Trophoblast cell (in vitro differentiated cells and primary cell): ENCODE measurements at regions not wholly inside any gene's neighbourhood (a gene's known extent, or its start where the extent isn't known, plus 50 kb on each side); places are given as distances from the start of the nearest gene placed in this dataset.

Experiments
- DNase-seq, 2 donors: peaks; one replicate each; pipeline ENCODE4 v3.0.0-alpha.2; 2016
- H2AFZ ChIP-seq: 2 replicates; pipeline ENCODE4 v1.6.1; 2013; ENCODE audit warnings: low read length, moderate library complexity, mild to moderate bottlenecking; ENCODE audit not compliant: insufficient read depth, poor library complexity
- H2AK5ac ChIP-seq: 2 replicates; pipeline ENCODE4 v1.6.1; 2013; ENCODE audit warnings: mild to moderate bottlenecking, low read length
- H2BK120ac ChIP-seq: 2 replicates; pipeline ENCODE4 v1.6.1; 2013; ENCODE audit warnings: low read length, mild to moderate bottlenecking, moderate library complexity; ENCODE audit not compliant: insufficient read depth, poor library complexity
- H2BK12ac ChIP-seq: 2 replicates; pipeline ENCODE4 v1.6.1; 2013; ENCODE audit warnings: mild to moderate bottlenecking, low read length, moderate library complexity
- H2BK5ac ChIP-seq: 2 replicates; pipeline ENCODE4 v1.6.1; 2013; ENCODE audit warnings: low read length, low read depth, moderate library complexity, mild to moderate bottlenecking; ENCODE audit not compliant: poor library complexity
- H3K14ac ChIP-seq: 2 replicates; pipeline ENCODE4 v1.6.1; 2013; ENCODE audit warnings: mild to moderate bottlenecking, low read length
- H3K18ac ChIP-seq: 2 replicates; pipeline ENCODE4 v1.6.1; 2013; ENCODE audit warnings: mild to moderate bottlenecking, low read length
- H3K23ac ChIP-seq: 2 replicates; pipeline ENCODE4 v1.6.1; 2013; ENCODE audit warnings: low read length
- H3K27ac ChIP-seq: 2 replicates; pipeline ENCODE4 v1.5.1; 2013; ENCODE audit warnings: low read depth, mild to moderate bottlenecking, inconsistent platforms, low read length, moderate library complexity
- H3K27me3 ChIP-seq: 2 replicates; pipeline ENCODE4 v1.6.1; 2013; ENCODE audit warnings: inconsistent platforms, mild to moderate bottlenecking, low read length, moderate library complexity; ENCODE audit not compliant: insufficient read depth
- H3K36me3 ChIP-seq, 2 experiments: 1 replicate in 1 of 2; 2 replicates in 1 of 2; pipeline ENCODE4 v1.6.1; 2013; ENCODE audit warnings: low read length in 2 of 2, mild to moderate bottlenecking in 2 of 2, moderate library complexity in 1 of 2; ENCODE audit not compliant: insufficient read depth in 2 of 2, control insufficient read depth in 1 of 2
- H3K4ac ChIP-seq: 2 replicates; pipeline ENCODE4 v1.6.1; 2013; ENCODE audit warnings: low read depth, mild to moderate bottlenecking, low read length, moderate library complexity
- H3K4me1 ChIP-seq, 2 experiments: 1 replicate in 1 of 2; 2 replicates in 1 of 2; pipeline ENCODE4 v1.6.1; 2013; ENCODE audit warnings: low read length in 2 of 2, mild to moderate bottlenecking in 2 of 2, moderate library complexity in 1 of 2; ENCODE audit not compliant: insufficient read depth in 2 of 2, control insufficient read depth in 1 of 2
- H3K4me2 ChIP-seq: 2 replicates; pipeline ENCODE4 v1.6.1; 2013; ENCODE audit warnings: inconsistent platforms, mild to moderate bottlenecking, low read length, moderate library complexity
- H3K4me3 ChIP-seq: 2 replicates; pipeline ENCODE4 v1.5.1; 2013; ENCODE audit warnings: mild to moderate bottlenecking, low read depth, low read length, inconsistent platforms
- H3K79me1 ChIP-seq: one replicate; pipeline ENCODE4 v1.6.1; 2013; ENCODE audit warnings: low read length
- H3K79me2 ChIP-seq: 2 replicates; pipeline ENCODE4 v1.6.1; 2013; ENCODE audit warnings: low read length, mild to moderate bottlenecking; ENCODE audit not compliant: control insufficient read depth, insufficient read depth, poor library complexity
- H3K9ac ChIP-seq: 2 replicates; pipeline ENCODE4 v1.6.1; 2013; ENCODE audit warnings: mild to moderate bottlenecking, low read length
- H3K9me3 ChIP-seq: 2 replicates; pipeline ENCODE4 v1.6.1; 2013; ENCODE audit warnings: low read depth, mild to moderate bottlenecking, control low read depth, inconsistent platforms, low read length; ENCODE audit not compliant: insufficient read depth
- H4K12ac ChIP-seq: 2 replicates; pipeline ENCODE4 v1.6.1; 2013; ENCODE audit warnings: low read depth, mild to moderate bottlenecking, low read length, moderate library complexity
- H4K8ac ChIP-seq: 2 replicates; pipeline ENCODE4 v1.6.1; 2013; ENCODE audit warnings: low read depth, mild to moderate bottlenecking, low read length, moderate library complexity
- H4K91ac ChIP-seq: one replicate; pipeline ENCODE4 v1.6.1; 2013; ENCODE audit warnings: low read depth, mild to moderate bottlenecking, low read length, moderate library complexity
- WGBS: extraction: QIAGEN DNeasy Blood & Tissue Kit; methylation state at CpG from one replicate; pipeline ENCODE4 v1.1.7; 2013; ENCODE audit warnings: missing lambda C conversion rate; ENCODE audit not compliant: insufficient read length, insufficient coverage; ENCODE audit errors: extremely low coverage; 5-methylcytosine and 5-hydroxymethylcytosine counted together

GRCh38 chr18:75659535-75660023, 232.1 kb upstream of the SMIM21 start:
- no peak overlapping the region for H2AFZ ChIP-seq
- H4K12ac ChIP-seq, result no peak overlapping the region
- H3K79me2 ChIP-seq, result no peaks in the 10 kb centered on the region
- H4K91ac ChIP-seq, result no peak overlapping the region
- no peak overlapping the region for H2AK5ac ChIP-seq
- H2BK12ac ChIP-seq, result no peak overlapping the region
- no peaks in the 10 kb centered on the region for H3K36me3 ChIP-seq
- no peak overlapping the region for H3K27ac ChIP-seq
- no peak overlapping the region for H4K8ac ChIP-seq
- H2BK120ac ChIP-seq, result no peak overlapping the region
- H3K9me3 ChIP-seq, result no peaks in the 10 kb centered on the region
- H3K27me3 ChIP-seq, result no peaks in the 10 kb centered on the region
- H3K4me2 ChIP-seq, result no peak overlapping the region
- H3K18ac ChIP-seq, result no peak overlapping the region
- H3K4me3 ChIP-seq, result no peak overlapping the region
- no peak overlapping the region for H3K9ac ChIP-seq
- H3K23ac ChIP-seq, result no peak overlapping the region
- no peaks in the 10 kb centered on the region for H3K4me1 ChIP-seq
- no peaks in the 10 kb centered on the region for H3K79me1 ChIP-seq
- H3K14ac ChIP-seq, result no peak overlapping the region
- DNase-seq, result no peak
- H2BK5ac ChIP-seq, result no peak overlapping the region
- no peak overlapping the region for H3K4ac ChIP-seq

GRCh38 chr18:75658330-75658729, 230.8 kb upstream of the SMIM21 start:
- Histone ChIP-seq H3K18ac (no peak overlapping the region), H4K91ac (no peak overlapping the region), H3K9me3 (no peaks in the 10 kb centered on the region), H3K4ac (no peak overlapping the region), H4K12ac (no peak overlapping the region), H3K23ac (no peak overlapping the region), H2BK120ac (no peak overlapping the region), H3K4me3 (no peak overlapping the region), H3K9ac (no peak overlapping the region), H3K4me1 (no peaks in the 10 kb centered on the region), H2AK5ac (no peak overlapping the region), H2BK12ac (no peak overlapping the region), H3K79me2 (no peaks in the 10 kb centered on the region), H2AFZ (no peak overlapping the region), H3K27me3 (no peaks in the 10 kb centered on the region), H3K14ac (no peak overlapping the region), H3K4me2 (no peak overlapping the region), H3K27ac (no peak overlapping the region), H2BK5ac (no peak overlapping the region), H4K8ac (no peak overlapping the region), H3K79me1 (no peaks in the 10 kb centered on the region), H3K36me3 (no peaks in the 10 kb centered on the region)
- no CpG with 5 or more reads among the region's 5 CpGs for WGBS
- no peak for DNase-seq

GRCh38 chr18:75656563-75657247, 229.2 kb upstream of the SMIM21 start:
- H3K79me2 ChIP-seq, result no peaks in the 10 kb centered on the region
- H3K4me1 ChIP-seq, result no peaks in the 10 kb centered on the region
- no peak overlapping the region for H3K4me3 ChIP-seq
- no peak overlapping the region for H3K14ac ChIP-seq
- no peak overlapping the region for H3K4me2 ChIP-seq
- H3K27ac ChIP-seq, result no peak overlapping the region
- no peak overlapping the region for H4K12ac ChIP-seq
- H2BK5ac ChIP-seq, result no peak overlapping the region
- H3K4ac ChIP-seq, result no peak overlapping the region
- no peaks in the 10 kb centered on the region for H3K27me3 ChIP-seq
- no peak overlapping the region for H3K23ac ChIP-seq
- no peak overlapping the region for H4K91ac ChIP-seq
- no peaks in the 10 kb centered on the region for H3K36me3 ChIP-seq
- no peak overlapping the region for H3K9ac ChIP-seq
- DNase-seq, result no peak
- no peak overlapping the region for H2AK5ac ChIP-seq
- H2BK120ac ChIP-seq, result no peak overlapping the region
- H3K18ac ChIP-seq, result no peak overlapping the region
- H3K9me3 ChIP-seq, result no peaks in the 10 kb centered on the region
- WGBS, result no CpG with 5 or more reads among the region's 6 CpGs
- H3K79me1 ChIP-seq, result no peaks in the 10 kb centered on the region
- no peak overlapping the region for H4K8ac ChIP-seq
- H2AFZ ChIP-seq, result no peak overlapping the region
- no peak overlapping the region for H2BK12ac ChIP-seq

- no peaks in the 10 kb centered on the region for H3K9me3 ChIP-seq
- H3K4ac ChIP-seq, result no peak overlapping the region
- no peak overlapping the region for H2AK5ac ChIP-seq
- H2AFZ ChIP-seq, result no peak overlapping the region
- no peak for DNase-seq
- H3K4me1 ChIP-seq, result no peaks in the 10 kb centered on the region
- no peak overlapping the region for H3K4me2 ChIP-seq
- H3K4me3 ChIP-seq, result no peak overlapping the region
- H3K14ac ChIP-seq, result no peak overlapping the region
- no peak overlapping the region for H4K8ac ChIP-seq
- no peaks in the 10 kb centered on the region for H3K79me1 ChIP-seq
- no peak overlapping the region for H4K91ac ChIP-seq
- H3K18ac ChIP-seq, result no peak overlapping the region
- no peak overlapping the region for H2BK120ac ChIP-seq
- no peaks in the 10 kb centered on the region for H3K36me3 ChIP-seq
- no peak overlapping the region for H2BK12ac ChIP-seq
- no peak overlapping the region for H4K12ac ChIP-seq
- H3K79me2 ChIP-seq, result no peaks in the 10 kb centered on the region
- H2BK5ac ChIP-seq, result no peak overlapping the region
- WGBS, result 100% methylated on average over 1 of the region's 7 CpGs
- no peak overlapping the region for H3K9ac ChIP-seq
- H3K27ac ChIP-seq, result no peak overlapping the region
- H3K27me3 ChIP-seq, result no peaks in the 10 kb centered on the region
- H3K23ac ChIP-seq, result no peak overlapping the region
These were observed 228.5 kb upstream of the SMIM21 start for GRCh38 chr18:75656035-75656434.
